IMR-90 (cell line): ENCODE measurements at regions not wholly inside any gene's neighbourhood (a gene's known extent, or its start where the extent isn't known, plus 50 kb on each side); places are given as distances from the start of the nearest gene placed in this dataset.

Experiments used
- CEBPB ChIP-seq: IDR thresholded peaks from 2 replicates; pipeline ENCODE4 v1.6.1; 2012; ENCODE audit warnings: low read depth, low read length, improper control_type of control experiment
- MAFK ChIP-seq: IDR thresholded peaks from 2 replicates; pipeline ENCODE4 v1.6.1; 2012; ENCODE audit warnings: low read depth, low read length, improper control_type of control experiment
- POLR2A ChIP-seq: IDR thresholded peaks from 2 replicates; pipeline ENCODE4 v1.6.1; 2012; ENCODE audit warnings: mild to moderate bottlenecking, low read depth, low read length
- RCOR1 ChIP-seq: IDR thresholded peaks from 2 replicates; pipeline ENCODE4 v1.6.1; 2012; ENCODE audit warnings: mild to moderate bottlenecking, low read length, improper control_type of control experiment; ENCODE audit not compliant: insufficient replicate concordance
- SMC3 ChIP-seq: fragments of 150-350 bp; IDR thresholded peaks from 2 replicates; pipeline ENCODE4 v1.6.1; 2016; ENCODE audit warnings: low read depth, mild to moderate bottlenecking, antibody characterized with exemption, low read length, moderate library complexity
- TF ChIP-seq, protein P1 (sequence below): conservative IDR thresholded peaks from 2 replicates; pipeline ENCODE4 v1.5.1; 2012; ENCODE audit warnings: mild to moderate bottlenecking, low read depth, low read length, improper control_type of control experiment
- TF ChIP-seq, protein P2 (sequence below): fragments of 150-350 bp; IDR thresholded peaks from 2 replicates; pipeline ENCODE4 v1.6.1; 2017; ENCODE audit warnings: mild to moderate bottlenecking, antibody characterized with exemption, low read length, low read depth

DNA sequence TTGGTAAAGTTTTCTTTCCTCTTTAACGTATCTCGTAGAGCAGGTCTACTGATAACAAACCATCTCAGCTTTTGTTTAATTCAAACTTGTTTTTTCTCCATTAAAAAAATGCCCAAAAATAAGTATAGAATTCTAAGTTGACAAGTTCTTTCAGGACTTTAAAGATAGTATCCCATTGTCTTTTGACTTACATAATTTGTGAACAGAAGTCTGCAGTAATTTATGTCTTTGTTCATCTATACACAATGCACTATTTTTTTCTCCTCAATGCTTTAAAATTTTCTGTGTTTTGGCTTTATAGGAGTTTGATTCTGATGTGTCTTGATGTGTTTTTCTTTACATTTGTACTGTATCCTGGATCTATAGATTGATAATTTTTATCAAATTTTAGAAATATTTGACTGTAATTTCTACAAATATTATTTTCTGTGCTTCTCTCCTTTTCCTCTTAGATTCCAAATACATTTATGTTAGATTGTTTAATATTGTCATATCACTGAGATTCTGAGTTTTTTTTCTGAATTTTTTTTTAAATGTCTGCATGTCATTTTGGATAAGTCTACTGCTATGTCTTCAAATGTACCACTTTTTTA lies 143.3 kb downstream of the FTCDNL1 start:
- TF ChIP-seq, protein P1, sequence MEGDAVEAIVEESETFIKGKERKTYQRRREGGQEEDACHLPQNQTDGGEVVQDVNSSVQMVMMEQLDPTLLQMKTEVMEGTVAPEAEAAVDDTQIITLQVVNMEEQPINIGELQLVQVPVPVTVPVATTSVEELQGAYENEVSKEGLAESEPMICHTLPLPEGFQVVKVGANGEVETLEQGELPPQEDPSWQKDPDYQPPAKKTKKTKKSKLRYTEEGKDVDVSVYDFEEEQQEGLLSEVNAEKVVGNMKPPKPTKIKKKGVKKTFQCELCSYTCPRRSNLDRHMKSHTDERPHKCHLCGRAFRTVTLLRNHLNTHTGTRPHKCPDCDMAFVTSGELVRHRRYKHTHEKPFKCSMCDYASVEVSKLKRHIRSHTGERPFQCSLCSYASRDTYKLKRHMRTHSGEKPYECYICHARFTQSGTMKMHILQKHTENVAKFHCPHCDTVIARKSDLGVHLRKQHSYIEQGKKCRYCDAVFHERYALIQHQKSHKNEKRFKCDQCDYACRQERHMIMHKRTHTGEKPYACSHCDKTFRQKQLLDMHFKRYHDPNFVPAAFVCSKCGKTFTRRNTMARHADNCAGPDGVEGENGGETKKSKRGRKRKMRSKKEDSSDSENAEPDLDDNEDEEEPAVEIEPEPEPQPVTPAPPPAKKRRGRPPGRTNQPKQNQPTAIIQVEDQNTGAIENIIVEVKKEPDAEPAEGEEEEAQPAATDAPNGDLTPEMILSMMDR = no peak
- TF ChIP-seq, protein P2, sequence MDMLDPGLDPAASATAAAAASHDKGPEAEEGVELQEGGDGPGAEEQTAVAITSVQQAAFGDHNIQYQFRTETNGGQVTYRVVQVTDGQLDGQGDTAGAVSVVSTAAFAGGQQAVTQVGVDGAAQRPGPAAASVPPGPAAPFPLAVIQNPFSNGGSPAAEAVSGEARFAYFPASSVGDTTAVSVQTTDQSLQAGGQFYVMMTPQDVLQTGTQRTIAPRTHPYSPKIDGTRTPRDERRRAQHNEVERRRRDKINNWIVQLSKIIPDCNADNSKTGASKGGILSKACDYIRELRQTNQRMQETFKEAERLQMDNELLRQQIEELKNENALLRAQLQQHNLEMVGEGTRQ = no peak
- no peak for TF ChIP-seq CEBPB
- no peak for TF ChIP-seq RCOR1
- no peak for TF ChIP-seq SMC3
- no peak for TF ChIP-seq MAFK
- TF ChIP-seq POLR2A = no peak
